ENCODE measurements at regions not wholly inside any gene's neighbourhood (a gene's known extent, or its start where the extent isn't known, plus 50 kb on each side); places are given as distances from the start of the nearest gene placed in this dataset.

DNA sequence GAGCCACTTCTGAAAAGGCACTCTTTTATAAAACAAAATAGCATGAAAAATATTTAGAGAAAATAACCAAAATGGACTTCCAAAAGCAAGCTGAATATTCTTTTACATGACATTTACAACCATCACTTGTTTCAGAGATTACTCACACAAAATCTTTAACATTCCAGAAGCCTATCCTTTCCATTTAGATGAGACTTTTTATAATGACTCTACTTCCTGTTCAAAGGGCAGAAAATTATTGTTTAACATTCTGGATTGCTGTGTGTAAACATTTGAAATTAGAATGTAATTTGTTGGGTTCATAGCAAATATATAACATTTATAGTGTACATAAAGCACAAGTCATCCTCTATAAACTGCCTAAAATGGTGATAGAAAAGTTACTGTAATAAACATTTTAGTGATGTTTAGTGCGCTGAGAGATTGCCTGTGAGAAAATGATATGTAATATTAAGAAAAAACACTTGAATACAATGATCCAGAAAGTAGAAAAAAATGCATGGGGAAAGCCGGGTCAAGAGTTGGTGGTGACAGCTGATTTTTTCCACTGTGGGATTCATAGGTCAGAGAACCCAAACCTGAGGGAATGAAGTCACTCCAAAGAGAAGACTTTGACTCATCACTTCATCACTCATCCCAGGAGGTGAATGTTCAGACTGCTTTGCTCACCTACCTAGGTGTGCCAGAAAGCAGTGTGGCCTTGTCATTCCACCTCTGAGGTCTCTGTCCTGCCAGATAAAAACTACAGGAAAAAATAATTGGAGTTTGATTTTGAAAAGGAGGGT lies 305.8 kb downstream of the ARPP21 start:
- Histone ChIP-seq H3K27ac (ENCODE audit: extremely low read depth, low read depth, low read length) (no peak overlapping the region), H3K4me3 (ENCODE audit: low read depth, low read length) (no peak overlapping the region), H3K36me3 (ENCODE audit: control insufficient read depth in 2 of 2, insufficient read depth in 1 of 2, low read length in 2 of 2) (no peaks in the 10 kb centered on the region), H3K4me1 (ENCODE audit: control insufficient read depth, insufficient read depth, low read length) (no peaks in the 10 kb centered on the region), H3K9me3 (ENCODE audit: control insufficient read depth, insufficient read depth, low read depth, low read length) (no peaks in the 10 kb centered on the region)
- no peak for TF ChIP-seq ZNF776 (tag by site-specific recombination; IDR thresholded peaks at IDR 0.05; ENCODE audit: borderline replicate concordance)
- TF ChIP-seq OVOL3 (tag by site-specific recombination; IDR thresholded peaks at IDR 0.05) = no peak
- TF ChIP-seq GLIS1 (tag by site-specific recombination; IDR thresholded peaks at IDR 0.05) = no peak
- no peak for TF ChIP-seq HOXC10 (CRISPR knock-in tag; IDR thresholded peaks at IDR 0.05)
- TF ChIP-seq ZNF600 (tag by site-specific recombination; IDR thresholded peaks at IDR 0.05) = no peak
- TF ChIP-seq ZNF350 (tag by site-specific recombination; IDR thresholded peaks at IDR 0.05) = no peak
- TF ChIP-seq, protein P1, sequence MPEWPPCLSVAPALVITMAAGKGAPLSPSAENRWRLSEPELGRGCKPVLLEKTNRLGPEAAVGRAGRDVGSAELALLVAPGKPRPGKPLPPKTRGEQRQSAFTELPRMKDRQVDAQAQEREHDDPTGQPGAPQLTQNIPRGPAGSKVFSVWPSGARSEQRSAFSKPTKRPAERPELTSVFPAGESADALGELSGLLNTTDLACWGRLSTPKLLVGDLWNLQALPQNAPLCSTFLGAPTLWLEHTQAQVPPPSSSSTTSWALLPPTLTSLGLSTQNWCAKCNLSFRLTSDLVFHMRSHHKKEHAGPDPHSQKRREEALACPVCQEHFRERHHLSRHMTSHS (tag by site-specific recombination; IDR thresholded peaks at IDR 0.05) = no peak
- no peak for TF ChIP-seq ZBTB21 (tag by site-specific recombination; IDR thresholded peaks at IDR 0.05)
- TF ChIP-seq ZNF521 (tag by site-specific recombination; IDR thresholded peaks at IDR 0.05) = no peak
- no peak for TF ChIP-seq KLF8 (tag by site-specific recombination; IDR thresholded peaks at IDR 0.05)
- no peak for TF ChIP-seq SALL2 (tag by site-specific recombination; IDR thresholded peaks at IDR 0.05; ENCODE audit: borderline replicate concordance)
- TF ChIP-seq ZNF629 (tag by site-specific recombination; IDR thresholded peaks at IDR 0.05) = no peak
- TF ChIP-seq, protein P2, sequence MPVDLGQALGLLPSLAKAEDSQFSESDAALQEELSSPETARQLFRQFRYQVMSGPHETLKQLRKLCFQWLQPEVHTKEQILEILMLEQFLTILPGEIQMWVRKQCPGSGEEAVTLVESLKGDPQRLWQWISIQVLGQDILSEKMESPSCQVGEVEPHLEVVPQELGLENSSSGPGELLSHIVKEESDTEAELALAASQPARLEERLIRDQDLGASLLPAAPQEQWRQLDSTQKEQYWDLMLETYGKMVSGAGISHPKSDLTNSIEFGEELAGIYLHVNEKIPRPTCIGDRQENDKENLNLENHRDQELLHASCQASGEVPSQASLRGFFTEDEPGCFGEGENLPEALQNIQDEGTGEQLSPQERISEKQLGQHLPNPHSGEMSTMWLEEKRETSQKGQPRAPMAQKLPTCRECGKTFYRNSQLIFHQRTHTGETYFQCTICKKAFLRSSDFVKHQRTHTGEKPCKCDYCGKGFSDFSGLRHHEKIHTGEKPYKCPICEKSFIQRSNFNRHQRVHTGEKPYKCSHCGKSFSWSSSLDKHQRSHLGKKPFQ (tag by site-specific recombination; IDR thresholded peaks at IDR 0.05) = no peak
- TF ChIP-seq, protein P3, sequence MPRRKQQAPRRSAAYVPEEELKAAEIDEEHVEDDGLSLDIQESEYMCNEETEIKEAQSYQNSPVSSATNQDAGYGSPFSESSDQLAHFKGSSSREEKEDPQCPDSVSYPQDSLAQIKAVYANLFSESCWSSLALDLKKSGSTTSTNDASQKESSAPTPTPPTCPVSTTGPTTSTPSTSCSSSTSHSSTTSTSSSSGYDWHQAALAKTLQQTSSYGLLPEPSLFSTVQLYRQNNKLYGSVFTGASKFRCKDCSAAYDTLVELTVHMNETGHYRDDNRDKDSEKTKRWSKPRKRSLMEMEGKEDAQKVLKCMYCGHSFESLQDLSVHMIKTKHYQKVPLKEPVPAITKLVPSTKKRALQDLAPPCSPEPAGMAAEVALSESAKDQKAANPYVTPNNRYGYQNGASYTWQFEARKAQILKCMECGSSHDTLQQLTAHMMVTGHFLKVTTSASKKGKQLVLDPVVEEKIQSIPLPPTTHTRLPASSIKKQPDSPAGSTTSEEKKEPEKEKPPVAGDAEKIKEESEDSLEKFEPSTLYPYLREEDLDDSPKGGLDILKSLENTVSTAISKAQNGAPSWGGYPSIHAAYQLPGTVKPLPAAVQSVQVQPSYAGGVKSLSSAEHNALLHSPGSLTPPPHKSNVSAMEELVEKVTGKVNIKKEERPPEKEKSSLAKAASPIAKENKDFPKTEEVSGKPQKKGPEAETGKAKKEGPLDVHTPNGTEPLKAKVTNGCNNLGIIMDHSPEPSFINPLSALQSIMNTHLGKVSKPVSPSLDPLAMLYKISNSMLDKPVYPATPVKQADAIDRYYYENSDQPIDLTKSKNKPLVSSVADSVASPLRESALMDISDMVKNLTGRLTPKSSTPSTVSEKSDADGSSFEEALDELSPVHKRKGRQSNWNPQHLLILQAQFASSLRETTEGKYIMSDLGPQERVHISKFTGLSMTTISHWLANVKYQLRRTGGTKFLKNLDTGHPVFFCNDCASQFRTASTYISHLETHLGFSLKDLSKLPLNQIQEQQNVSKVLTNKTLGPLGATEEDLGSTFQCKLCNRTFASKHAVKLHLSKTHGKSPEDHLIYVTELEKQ (tag by site-specific recombination; IDR thresholded peaks at IDR 0.05; ENCODE audit: borderline replicate concordance) = no peak
- no peak for TF ChIP-seq ZNF121 (tag by site-specific recombination; IDR thresholded peaks at IDR 0.05)
- TF ChIP-seq ZBTB20 (tag by site-specific recombination; IDR thresholded peaks at IDR 0.05) = no peak
- no peak for TF ChIP-seq ZNF677 (tag by site-specific recombination; IDR thresholded peaks at IDR 0.05)
- TF ChIP-seq, protein P4, sequence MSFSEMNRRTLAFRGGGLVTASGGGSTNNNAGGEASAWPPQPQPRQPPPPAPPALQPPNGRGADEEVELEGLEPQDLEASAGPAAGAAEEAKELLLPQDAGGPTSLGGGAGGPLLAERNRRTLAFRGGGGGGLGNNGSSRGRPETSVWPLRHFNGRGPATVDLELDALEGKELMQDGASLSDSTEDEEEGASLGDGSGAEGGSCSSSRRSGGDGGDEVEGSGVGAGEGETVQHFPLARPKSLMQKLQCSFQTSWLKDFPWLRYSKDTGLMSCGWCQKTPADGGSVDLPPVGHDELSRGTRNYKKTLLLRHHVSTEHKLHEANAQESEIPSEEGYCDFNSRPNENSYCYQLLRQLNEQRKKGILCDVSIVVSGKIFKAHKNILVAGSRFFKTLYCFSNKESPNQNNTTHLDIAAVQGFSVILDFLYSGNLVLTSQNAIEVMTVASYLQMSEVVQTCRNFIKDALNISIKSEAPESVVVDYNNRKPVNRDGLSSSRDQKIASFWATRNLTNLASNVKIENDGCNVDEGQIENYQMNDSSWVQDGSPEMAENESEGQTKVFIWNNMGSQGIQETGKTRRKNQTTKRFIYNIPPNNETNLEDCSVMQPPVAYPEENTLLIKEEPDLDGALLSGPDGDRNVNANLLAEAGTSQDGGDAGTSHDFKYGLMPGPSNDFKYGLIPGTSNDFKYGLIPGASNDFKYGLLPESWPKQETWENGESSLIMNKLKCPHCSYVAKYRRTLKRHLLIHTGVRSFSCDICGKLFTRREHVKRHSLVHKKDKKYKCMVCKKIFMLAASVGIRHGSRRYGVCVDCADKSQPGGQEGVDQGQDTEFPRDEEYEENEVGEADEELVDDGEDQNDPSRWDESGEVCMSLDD (tag by site-specific recombination; IDR thresholded peaks at IDR 0.05) = no peak
- no peak for TF ChIP-seq ZNF157 (tag by site-specific recombination; IDR thresholded peaks at IDR 0.05)
- ChIA-PET POLR2A (no interaction called here), CTCF (interaction anchor here (0.7 to 1.1 kb wide), 2 partner anchors 20 to 281 kb away, joined by 3 to 4 read pairs; no protein-coding TSS in a partner anchor)

Measured in HEK293 (cell line).